HL-60/S4 treated with retinoic acid at 250 ng/mL for 4 days and 3 days (cell line): ENCODE measurements at regions not wholly inside any gene's neighbourhood (a gene's known extent, or its start where the extent isn't known, plus 50 kb on each side); places are given as distances from the start of the nearest gene placed in this dataset.
"Not testable (repeated sequence)": the region's sequence is repeated elsewhere in the genome, so short reads cannot be mapped to it uniquely, and the experiment has no call there.

ENCODE experiments used
- in situ Hi-C: fragments of 300-500 bp; cut with MboI; formaldehyde crosslinking; loops from 2 replicates; pipeline ENCODE4 v1.7.0; 2022; ENCODE audit warnings: low sequenced_read_pairs

- in situ Hi-C loops: no loop called here
These were observed 289.6 kb downstream of the RFPL4B start for GRCh38 chr6:112636650-112637262.

GRCh38 chr6:112639391-112639831, 292.3 kb downstream of the RFPL4B start:
- in situ Hi-C loops: no loop called here

GRCh38 chr6:112640891-112641290, 293.8 kb downstream of the RFPL4B start:
- in situ Hi-C loops: no loop called here

- in situ Hi-C loops: no loop called here
These were observed 302.7 kb downstream of the RFPL4B start for GRCh38 chr6:112649853-112650252.

GRCh38 chr6:112651239-112651638, 304.1 kb downstream of the RFPL4B start:
- in situ Hi-C loops: no loop called here

GRCh38 chr6:112659912-112660311, 312.8 kb downstream of the RFPL4B start:
- in situ Hi-C loops: no loop called here

GRCh38 chr6:112660626-112661025, 313.5 kb downstream of the RFPL4B start:
- in situ Hi-C loops: no loop called here

GRCh38 chr6:112663698-112664097, 316.6 kb downstream of the RFPL4B start:
- in situ Hi-C loops: no loop called here

- in situ Hi-C loops: no loop called here
These were observed 318.0 kb downstream of the RFPL4B start for GRCh38 chr6:112665114-112665513.

- in situ Hi-C loops: no loop called here
These were observed 318.7 kb downstream of the RFPL4B start for GRCh38 chr6:112665815-112666214.

GRCh38 chr6:112667427-112667826, 320.3 kb downstream of the RFPL4B start:
- in situ Hi-C loops: no loop called here

GRCh38 chr6:112680091-112680490, 333.0 kb downstream of the RFPL4B start:
- in situ Hi-C loops: no loop called here

GRCh38 chr6:112682071-112682470, 334.9 kb downstream of the RFPL4B start:
- in situ Hi-C loops: no loop called here

- in situ Hi-C loops: no loop called here
These were observed 336.0 kb downstream of the RFPL4B start for GRCh38 chr6:112683106-112683505.

GRCh38 chr6:112683926-112684325, 336.8 kb downstream of the RFPL4B start:
- in situ Hi-C loops: no loop called here

GRCh38 chr6:112685521-112686220, 338.5 kb downstream of the RFPL4B start:
- in situ Hi-C loops: not testable (repeated sequence)

GRCh38 chr6:112688487-112689165, 341.5 kb downstream of the RFPL4B start:
- in situ Hi-C loops: not testable (repeated sequence)

GRCh38 chr6:112689183-112689858, 342.2 kb downstream of the RFPL4B start:
- in situ Hi-C loops: not testable (repeated sequence)

GRCh38 chr6:112690497-112691202, 343.5 kb downstream of the RFPL4B start:
- in situ Hi-C loops: no loop called here

- in situ Hi-C loops: no loop called here
These were observed 344.2 kb downstream of the RFPL4B start for GRCh38 chr6:112691289-112691688.

- in situ Hi-C loops: no loop called here
These were observed 347.9 kb downstream of the RFPL4B start for GRCh38 chr6:112695001-112695400.
